ENCODE measurements at regions not wholly inside any gene's neighbourhood (a gene's known extent, or its start where the extent isn't known, plus 50 kb on each side); places are given as distances from the start of the nearest gene placed in this dataset.

DNA sequence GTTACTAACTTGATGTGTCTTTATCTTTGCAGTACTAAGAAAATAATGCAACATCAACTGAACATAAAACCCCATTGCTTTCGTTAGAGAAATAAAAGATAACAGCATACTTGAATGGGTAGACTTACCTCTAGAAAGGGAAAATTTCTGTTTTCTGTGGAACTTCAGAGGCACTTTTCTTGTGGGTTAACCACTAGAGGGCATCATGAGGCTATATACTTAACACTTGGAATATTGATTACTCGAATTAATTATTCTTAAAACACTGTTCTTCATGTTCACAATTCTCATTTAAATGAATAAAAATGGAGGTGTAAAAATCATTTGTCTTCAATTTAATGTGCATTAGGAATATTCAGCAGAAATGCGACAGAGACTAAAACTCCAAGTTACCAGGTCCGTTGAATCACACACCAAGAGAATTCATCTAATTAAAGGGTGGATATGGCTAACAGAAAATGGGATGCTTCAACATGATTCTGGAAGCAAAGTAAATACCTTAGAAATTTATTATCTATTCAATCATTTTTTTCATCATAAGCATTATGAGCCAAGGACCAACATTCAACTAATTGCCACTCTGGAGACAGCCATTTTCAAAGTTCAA, 330.8 kb upstream of the PREP start:
- Histone ChIP-seq H3K36me3 (no peaks in the 10 kb centered on the region), H3K4me3 (no peak overlapping the region), H3K27ac (no peak overlapping the region), H3K27me3 (no peaks in the 10 kb centered on the region), H3K4me1 (no peaks in the 10 kb centered on the region), H3K9me3 (no peaks in the 10 kb centered on the region)
- TF ChIP-seq, protein P1, sequence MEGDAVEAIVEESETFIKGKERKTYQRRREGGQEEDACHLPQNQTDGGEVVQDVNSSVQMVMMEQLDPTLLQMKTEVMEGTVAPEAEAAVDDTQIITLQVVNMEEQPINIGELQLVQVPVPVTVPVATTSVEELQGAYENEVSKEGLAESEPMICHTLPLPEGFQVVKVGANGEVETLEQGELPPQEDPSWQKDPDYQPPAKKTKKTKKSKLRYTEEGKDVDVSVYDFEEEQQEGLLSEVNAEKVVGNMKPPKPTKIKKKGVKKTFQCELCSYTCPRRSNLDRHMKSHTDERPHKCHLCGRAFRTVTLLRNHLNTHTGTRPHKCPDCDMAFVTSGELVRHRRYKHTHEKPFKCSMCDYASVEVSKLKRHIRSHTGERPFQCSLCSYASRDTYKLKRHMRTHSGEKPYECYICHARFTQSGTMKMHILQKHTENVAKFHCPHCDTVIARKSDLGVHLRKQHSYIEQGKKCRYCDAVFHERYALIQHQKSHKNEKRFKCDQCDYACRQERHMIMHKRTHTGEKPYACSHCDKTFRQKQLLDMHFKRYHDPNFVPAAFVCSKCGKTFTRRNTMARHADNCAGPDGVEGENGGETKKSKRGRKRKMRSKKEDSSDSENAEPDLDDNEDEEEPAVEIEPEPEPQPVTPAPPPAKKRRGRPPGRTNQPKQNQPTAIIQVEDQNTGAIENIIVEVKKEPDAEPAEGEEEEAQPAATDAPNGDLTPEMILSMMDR (IDR thresholded peaks at IDR 0.05) = peak; percentile 29 to 72
- DNase-seq (ENCODE audit: low spot score) = no peak

DNA sequence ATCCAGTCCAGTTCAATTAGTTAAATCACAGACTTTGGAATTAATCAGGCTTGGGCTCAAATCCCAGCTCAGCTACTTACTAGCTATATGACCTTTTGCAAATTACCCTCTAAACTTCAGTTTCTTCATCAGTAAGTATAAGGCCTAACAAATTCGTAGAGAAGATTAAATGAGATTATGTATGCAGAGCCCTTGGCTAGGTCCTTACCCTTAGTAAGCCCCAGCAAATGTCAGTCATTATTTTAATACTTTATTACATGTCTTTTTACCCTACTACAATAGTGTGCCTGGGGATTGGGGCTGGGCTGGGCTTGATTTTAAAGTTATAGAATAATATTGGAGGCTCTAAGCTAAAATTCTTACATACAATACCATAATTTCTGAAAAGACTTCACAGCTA, 326.1 kb upstream of the PREP start:
- no peak overlapping the region for H3K4me3 ChIP-seq
- no peak overlapping the region for H3K27ac ChIP-seq
- TF ChIP-seq, protein P1 (IDR thresholded peaks at IDR 0.05) = no peak
- DNase-seq (ENCODE audit: low spot score) = no peak
- no peaks in the 10 kb centered on the region for H3K27me3 ChIP-seq
- no peaks in the 10 kb centered on the region for H3K4me1 ChIP-seq
- no peaks in the 10 kb centered on the region for H3K9me3 ChIP-seq
- H3K36me3 ChIP-seq = no peaks in the 10 kb centered on the region

DNA sequence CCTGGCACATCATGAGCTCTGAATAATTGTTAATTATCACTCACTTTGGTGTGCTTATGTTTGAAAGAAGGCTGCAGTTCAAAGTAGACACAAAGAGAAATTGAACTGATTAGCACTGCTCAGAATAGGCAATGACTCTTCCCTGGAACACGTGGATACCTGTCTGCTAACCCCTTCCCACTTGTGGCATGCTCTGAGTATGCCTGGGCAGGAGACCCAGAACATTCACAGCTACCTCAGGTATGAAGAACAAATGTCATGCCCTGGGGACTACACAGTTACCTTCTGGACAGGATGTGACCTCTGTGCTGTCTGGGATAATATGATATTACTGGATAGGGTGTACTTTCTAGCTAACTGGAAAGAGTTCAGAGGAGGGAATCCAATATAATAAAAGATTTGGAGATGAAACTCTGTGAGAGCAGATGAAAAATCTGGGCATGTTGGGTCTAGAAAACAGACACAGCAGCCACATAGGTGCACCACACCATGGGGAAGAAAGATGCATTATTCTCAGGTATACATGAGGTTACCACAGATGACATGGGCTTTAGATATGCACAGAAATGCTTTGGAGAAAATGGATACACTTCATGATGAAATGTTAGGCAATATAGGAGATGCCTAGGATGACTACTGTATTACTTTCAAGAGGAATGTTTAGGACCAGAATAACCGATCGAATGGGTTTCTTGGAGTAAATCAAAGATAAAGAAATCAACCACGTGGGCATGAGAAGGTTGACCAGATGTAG, 324.2 kb upstream of the PREP start:
- H3K4me3 ChIP-seq = no peak overlapping the region
- no peaks in the 10 kb centered on the region for H3K36me3 ChIP-seq
- no peaks in the 10 kb centered on the region for H3K27me3 ChIP-seq
- TF ChIP-seq, protein P1 (IDR thresholded peaks at IDR 0.05) = no peak
- no peaks in the 10 kb centered on the region for H3K4me1 ChIP-seq
- H3K9me3 ChIP-seq = no peaks in the 10 kb centered on the region
- no peak overlapping the region for H3K27ac ChIP-seq
- DNase-seq (ENCODE audit: low spot score) = no peak

DNA sequence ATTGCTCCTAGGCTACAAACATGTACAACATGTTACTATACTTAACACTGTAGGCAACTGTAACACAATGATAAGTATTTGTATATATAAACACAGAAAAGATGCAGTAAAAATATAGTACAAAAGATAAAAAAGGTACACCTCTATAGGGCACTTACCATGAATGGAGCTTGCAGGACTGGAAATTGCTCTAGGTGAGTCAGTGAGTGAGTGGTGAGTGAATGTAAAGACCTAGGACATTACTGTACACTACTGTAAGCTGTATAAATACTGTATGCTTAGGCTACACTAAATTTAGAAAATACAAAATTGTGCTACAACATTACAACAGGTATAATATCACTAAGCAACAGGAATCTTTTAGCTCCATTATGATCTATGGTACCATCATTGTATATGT, 312.0 kb upstream of the PREP start:
- no peaks in the 10 kb centered on the region for H3K36me3 ChIP-seq
- H3K27ac ChIP-seq = no peak overlapping the region
- TF ChIP-seq, protein P1 (IDR thresholded peaks at IDR 0.05) = no peak
- H3K4me1 ChIP-seq = no peaks in the 10 kb centered on the region
- H3K9me3 ChIP-seq = peaks cover 0 to 28% of the 10 kb centered on the region in 2 donors
- no peaks in the 10 kb centered on the region for H3K27me3 ChIP-seq
- no peak overlapping the region for H3K4me3 ChIP-seq
- DNase-seq (ENCODE audit: low spot score) = no peak

DNA sequence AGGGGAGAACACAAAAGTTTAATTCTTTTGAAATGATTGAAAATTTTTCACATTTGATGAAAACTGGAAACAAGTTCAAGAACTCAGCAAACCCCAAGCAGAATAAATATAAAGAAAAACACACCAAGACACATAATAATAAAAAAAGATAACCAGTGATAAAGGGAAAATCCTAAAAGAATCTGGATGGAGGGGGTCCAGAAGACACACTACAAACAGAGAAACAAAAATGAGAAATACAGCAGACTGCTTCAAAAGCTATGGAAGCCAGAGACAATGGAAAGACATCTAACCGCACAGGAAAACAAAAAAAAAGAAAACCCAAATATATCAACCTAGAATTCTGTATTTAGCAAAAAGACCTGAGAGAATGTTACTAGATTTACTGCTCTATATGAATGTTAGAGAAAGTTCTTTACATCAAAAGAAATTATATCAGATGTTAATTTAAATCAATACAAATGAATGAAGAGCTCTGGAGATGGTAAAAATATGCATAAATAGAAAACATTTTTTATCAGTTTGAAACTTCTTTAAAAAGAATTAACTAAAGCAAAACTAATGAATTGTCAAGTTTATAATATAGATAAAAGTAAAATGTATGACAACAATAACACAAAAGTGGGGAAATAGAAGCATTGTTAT, 310.7 kb upstream of the PREP start:
- Histone ChIP-seq H3K36me3 (no peaks in the 10 kb centered on the region), H3K27me3 (no peaks in the 10 kb centered on the region), H3K4me3 (no peak overlapping the region), H3K27ac (no peak overlapping the region), H3K9me3 (peaks cover 0 to 28% of the 10 kb centered on the region in 2 donors), H3K4me1 (no peaks in the 10 kb centered on the region)
- TF ChIP-seq, protein P1 (IDR thresholded peaks at IDR 0.05) = no peak
- DNase-seq (ENCODE audit: low spot score) = no peak
